ENCODE measurements at regions not wholly inside any gene's neighbourhood (a gene's known extent, or its start where the extent isn't known, plus 50 kb on each side); places are given as distances from the start of the nearest gene placed in this dataset.

- no peak overlapping the region for H2AFZ ChIP-seq (ENCODE audit: low read length)
- H3K14ac ChIP-seq (ENCODE audit: insufficient read depth, low read length) = no peak overlapping the region
- no peak overlapping the region for H2BK15ac ChIP-seq (ENCODE audit: low read depth, low read length)
- no peak overlapping the region for H2BK20ac ChIP-seq (ENCODE audit: low read depth, low read length, poor library complexity, severe bottlenecking)
- H2BK120ac ChIP-seq (ENCODE audit: low read depth, low read length, poor library complexity, severe bottlenecking) = no peak overlapping the region
- H3K27me3 ChIP-seq (ENCODE audit: insufficient read depth, low read length) = no peaks in the 10 kb centered on the region
- H3K23ac ChIP-seq (ENCODE audit: insufficient read length, low read depth, low read length) = no peak overlapping the region
- H2BK5ac ChIP-seq (ENCODE audit: insufficient read length, low read length) = no peak overlapping the region
- no peaks in the 10 kb centered on the region for H3K9me3 ChIP-seq (ENCODE audit: control insufficient read depth, low read depth, low read length)
- H3T11ph ChIP-seq (ENCODE audit: low read length) = no peak overlapping the region
- H3K4ac ChIP-seq (ENCODE audit: low read depth, low read length) = no peak overlapping the region
- Mint-ChIP-seq H3K27ac (no peak overlapping the region), H3K9me3 (no peaks in the 10 kb centered on the region), H3K36me3 (ENCODE audit: insufficient read depth in 1 of 3, low read depth in 3 of 3) (no peaks in the 10 kb centered on the region), H3K4me1 (no peaks in the 10 kb centered on the region), H3K4me3 (no peak overlapping the region), H3K27me3 (ENCODE audit: low read depth) (no peaks in the 10 kb centered on the region)
- no peaks in the 10 kb centered on the region for H3K79me2 ChIP-seq (ENCODE audit: insufficient read depth, low read length)
- no peak for DNase-seq
- no peaks in the 10 kb centered on the region for H3K79me1 ChIP-seq (ENCODE audit: insufficient read depth, low read depth, low read length, poor library complexity, severe bottlenecking)
- no peak for TF ChIP-seq CTCF (conservative IDR thresholded peaks at IDR 0.05)
- H2AK5ac ChIP-seq (ENCODE audit: insufficient read length, low read length) = no peak overlapping the region
- no peaks in the 10 kb centered on the region for H4K20me1 ChIP-seq (ENCODE audit: control insufficient read depth, insufficient read depth, insufficient read length)
- no peak overlapping the region for H3K4me2 ChIP-seq (ENCODE audit: insufficient read depth, insufficient read length, low read length)
- H4K8ac ChIP-seq (replicated peaks; ENCODE audit: insufficient read length, low read depth, low read length) = no peak overlapping the region
- no peak overlapping the region for H3K18ac ChIP-seq (ENCODE audit: insufficient read length, low read depth, low read length)
- no peak overlapping the region for H2BK12ac ChIP-seq (ENCODE audit: insufficient read length, low read depth, low read length)
- H3K4me1 ChIP-seq (ENCODE audit: insufficient read depth, low read length) = no peaks in the 10 kb centered on the region
- H4K91ac ChIP-seq (ENCODE audit: insufficient read length, low read depth, low read length) = no peak overlapping the region
- no peak overlapping the region for H3K56ac ChIP-seq (ENCODE audit: insufficient read length, low read depth, low read length)
- no peaks in the 10 kb centered on the region for H3K23me2 ChIP-seq (ENCODE audit: insufficient read length, low read depth, low read length, poor library complexity, severe bottlenecking)
- no peak overlapping the region for H4K5ac ChIP-seq (ENCODE audit: insufficient read length, low read depth, low read length)
- no peak overlapping the region for H3K27ac ChIP-seq (ENCODE audit: insufficient read length, low read depth, low read length)
- WGBS (ENCODE audit: extremely low coverage, insufficient read length, low lambda C conversion rate) = no CpG with 5 or more reads among the region's 2 CpGs
- no peak overlapping the region for H3K9ac ChIP-seq (ENCODE audit: extremely low read depth, insufficient read length, low read length)
Measured at GRCh38 chr14:58731465-58732293, 93.9 kb downstream of the DACT1 start.
